ENCODE measurements at regions not wholly inside any gene's neighbourhood (a gene's known extent, or its start where the extent isn't known, plus 50 kb on each side); places are given as distances from the start of the nearest gene placed in this dataset.

GRCh38 chr9:7234144-7234543, 476.4 kb downstream of the KDM4C start:
- peak in 1 of 5 experiments; percentile 5 for TF ChIP-seq CTCF (IDR thresholded peaks at IDR 0.05)
- TF ChIP-seq POLR2AphosphoS5 (IDR thresholded peaks at IDR 0.05) = no peak
